Stimulated activated CD4-positive, alpha-beta T cell treated with anti-CD3 and anti-CD28 coated beads, Interleukin-1b, Interleukin-23, amount 100 ng/mL, for 1 hour (primary cell): ENCODE measurements at regions not wholly inside any gene's neighbourhood (a gene's known extent, or its start where the extent isn't known, plus 50 kb on each side); places are given as distances from the start of the nearest gene placed in this dataset.
"Not testable (repeated sequence)": the region's sequence is repeated elsewhere in the genome, so short reads cannot be mapped to it uniquely, and the experiment has no call there.

Source experiments
- DNase-seq, 2 donors: peaks; one replicate each; pipeline ENCODE4 v3.0.0-alpha.2; 2020; ENCODE audit warnings: low read depth in 2 of 2

- no peak for DNase-seq
These were observed 69.7 kb downstream of the RPS6KA4 start for GRCh38 chr11:64428693-64429092.

GRCh38 chr11:64429970-64430369 lies 71.0 kb downstream of the RPS6KA4 start:
- DNase-seq = no peak

GRCh38 chr11:64430645-64431044 lies 71.7 kb downstream of the RPS6KA4 start:
- DNase-seq = no peak

GRCh38 chr11:64436000-64436399 lies 77.0 kb downstream of the RPS6KA4 start:
- DNase-seq = no peak

- no peak for DNase-seq
These were observed 78.5 kb downstream of the RPS6KA4 start for GRCh38 chr11:64437426-64437825.

GRCh38 chr11:64438986-64439771 lies 80.2 kb downstream of the RPS6KA4 start:
- DNase-seq = no peak

GRCh38 chr11:64439772-64440491 lies 81.0 kb downstream of the RPS6KA4 start:
- DNase-seq = not testable (repeated sequence)

- no peak for DNase-seq
These were observed 82.2 kb downstream of the RPS6KA4 start for GRCh38 chr11:64441127-64441526.

GRCh38 chr11:64443001-64443400 lies 84.0 kb downstream of the RPS6KA4 start:
- DNase-seq = no peak

GRCh38 chr11:64444838-64445441 lies 86.0 kb downstream of the RPS6KA4 start:
- DNase-seq = no peak

GRCh38 chr11:64445651-64446050 lies 86.7 kb downstream of the RPS6KA4 start:
- DNase-seq = no peak

GRCh38 chr11:64447831-64448598 lies 89.1 kb downstream of the RPS6KA4 start:
- no peak for DNase-seq

- DNase-seq = peak; percentile 21 to 51
These were observed 89.8 kb downstream of the RPS6KA4 start for GRCh38 chr11:64448599-64449380.

GRCh38 chr11:64449381-64450167 lies 90.6 kb downstream of the RPS6KA4 start:
- peak; percentile 23 to 50 for DNase-seq

GRCh38 chr11:64450168-64450560 lies 91.2 kb downstream of the RPS6KA4 start:
- no peak for DNase-seq

- no peak for DNase-seq
These were observed 92.9 kb downstream of the RPS6KA4 start for GRCh38 chr11:64451856-64452255.

- no peak for DNase-seq
These were observed 94.5 kb downstream of the RPS6KA4 start for GRCh38 chr11:64453466-64453865.

GRCh38 chr11:64455456-64456261 lies 96.7 kb downstream of the RPS6KA4 start:
- DNase-seq = no peak

- DNase-seq = no peak
These were observed 97.8 kb downstream of the RPS6KA4 start for GRCh38 chr11:64456509-64457320.
